Lower leg skin (tissue), 3 donors: ENCODE measurements at regions not wholly inside any gene's neighbourhood (a gene's known extent, or its start where the extent isn't known, plus 50 kb on each side); places are given as distances from the start of the nearest gene placed in this dataset.

Experiments
- CTCF ChIP-seq, 3 donors: fragments of 450-650 bp; IDR thresholded peaks; one replicate each; pipeline ENCODE4 v1.5.1; 2016; ENCODE audit warnings: antibody characterized with exemption in 3 of 3, mild to moderate bottlenecking in 3 of 3, moderate library complexity in 2 of 3
- POLR2A ChIP-seq, 2 donors: fragments of 450-650 bp; IDR thresholded peaks; one replicate each; pipeline ENCODE4 v1.6.1; 2016 to 2017; ENCODE audit warnings: antibody characterized with exemption in 2 of 2, mild to moderate bottlenecking in 1 of 2, moderate library complexity in 1 of 2

- TF ChIP-seq CTCF (IDR thresholded peaks at IDR 0.05): no peak
- TF ChIP-seq POLR2A (IDR thresholded peaks at IDR 0.05): no peak
Measured at GRCh38 chr2:64785245-64785644, 131.5 kb upstream of the SERTAD2 start.
